Lower leg skin (tissue), 3 donors: ENCODE measurements at regions not wholly inside any gene's neighbourhood (a gene's known extent, or its start where the extent isn't known, plus 50 kb on each side); places are given as distances from the start of the nearest gene placed in this dataset.

Experiments used
- CTCF ChIP-seq, 3 donors: fragments of 450-650 bp; IDR thresholded peaks; one replicate each; pipeline ENCODE4 v1.5.1; 2016; ENCODE audit warnings: antibody characterized with exemption in 3 of 3, mild to moderate bottlenecking in 3 of 3, moderate library complexity in 2 of 3
- POLR2A ChIP-seq, 2 donors: fragments of 450-650 bp; IDR thresholded peaks; one replicate each; pipeline ENCODE4 v1.6.1; 2016 to 2017; ENCODE audit warnings: antibody characterized with exemption in 2 of 2, mild to moderate bottlenecking in 1 of 2, moderate library complexity in 1 of 2

GRCh38 chr3:67964596-67964995 is 310.2 kb upstream of the SUCLG2 start:
- no peak for TF ChIP-seq CTCF (IDR thresholded peaks at IDR 0.05)
- no peak for TF ChIP-seq POLR2A (IDR thresholded peaks at IDR 0.05)
